GM18951 (cell line): ENCODE measurements at regions not wholly inside any gene's neighbourhood (a gene's known extent, or its start where the extent isn't known, plus 50 kb on each side); places are given as distances from the start of the nearest gene placed in this dataset.

Experiments used
- POLR2A ChIP-seq: IDR thresholded peaks from 4 replicates; pipeline ENCODE4 v1.6.1; 2011; ENCODE audit warnings: mild to moderate bottlenecking; ENCODE audit not compliant: insufficient read length, insufficient read depth; ENCODE audit errors: extremely low read depth
- in situ Hi-C: fragments of 300-500 bp; cut with MboI; formaldehyde crosslinking; loops from one replicate; pipeline ENCODE4 v1.12.0; 2022; ENCODE audit warnings: low sequenced_read_pairs, mixed read lengths, inconsistent platforms; ENCODE audit not compliant: unreplicated experiment

DNA sequence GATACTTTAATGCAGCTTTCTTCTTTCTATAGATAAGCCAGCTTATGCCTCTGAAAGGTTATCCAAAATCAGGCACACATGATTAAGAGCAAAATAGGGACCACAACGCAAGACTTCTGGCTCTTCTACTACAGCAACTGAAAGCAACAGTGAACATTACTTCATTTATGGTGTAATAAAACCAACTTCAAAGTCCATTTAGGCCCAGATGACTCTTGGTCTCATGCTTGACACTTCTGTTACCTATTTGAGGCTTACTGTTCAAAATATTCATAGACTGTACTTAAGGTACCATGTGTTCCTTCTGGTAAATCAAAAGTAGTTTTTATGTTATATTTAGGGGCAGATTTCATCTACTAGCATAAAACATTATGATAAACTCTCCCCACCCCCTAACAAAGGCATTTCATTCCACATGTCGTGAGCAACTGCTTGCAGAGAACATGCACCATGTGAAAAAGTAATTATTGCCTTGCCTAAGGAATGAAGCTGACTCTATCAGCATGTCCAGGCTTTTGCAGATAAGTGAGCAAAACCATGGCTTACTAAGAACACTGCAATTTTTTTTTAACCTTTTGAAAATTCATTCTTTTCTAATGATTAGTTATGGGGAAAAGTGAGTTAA lies 154.9 kb upstream of the ITGB1 start:
- no peak for TF ChIP-seq POLR2A
- in situ Hi-C loops, result no loop called here

DNA sequence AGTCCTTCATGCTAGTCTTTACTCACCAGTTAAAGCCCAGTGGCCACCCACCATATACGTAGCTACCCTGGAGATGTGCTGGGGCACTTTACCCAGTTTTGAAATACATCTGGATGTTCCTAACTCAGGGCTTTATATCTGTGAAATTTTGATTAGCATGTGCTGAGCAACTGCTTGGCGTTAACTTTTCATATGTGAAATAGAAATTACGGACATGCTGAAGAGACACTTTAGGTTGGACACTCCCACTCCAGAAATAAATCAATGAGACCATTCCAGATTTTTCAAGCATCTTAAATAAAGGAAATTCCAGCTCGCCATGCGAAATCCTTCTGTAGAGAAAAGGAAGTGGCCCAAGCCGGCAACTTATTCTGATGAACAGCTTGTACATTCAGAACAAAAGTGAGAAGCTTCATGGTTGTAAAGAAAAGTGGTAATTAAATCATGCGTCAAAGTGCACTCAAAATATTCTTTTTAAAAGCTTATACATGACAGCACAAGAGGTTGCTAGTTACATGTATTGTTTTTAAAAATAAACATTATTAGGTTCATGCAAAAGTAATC lies 153.5 kb upstream of the ITGB1 start:
- in situ Hi-C loops, result no loop called here
- TF ChIP-seq POLR2A, result no peak

DNA sequence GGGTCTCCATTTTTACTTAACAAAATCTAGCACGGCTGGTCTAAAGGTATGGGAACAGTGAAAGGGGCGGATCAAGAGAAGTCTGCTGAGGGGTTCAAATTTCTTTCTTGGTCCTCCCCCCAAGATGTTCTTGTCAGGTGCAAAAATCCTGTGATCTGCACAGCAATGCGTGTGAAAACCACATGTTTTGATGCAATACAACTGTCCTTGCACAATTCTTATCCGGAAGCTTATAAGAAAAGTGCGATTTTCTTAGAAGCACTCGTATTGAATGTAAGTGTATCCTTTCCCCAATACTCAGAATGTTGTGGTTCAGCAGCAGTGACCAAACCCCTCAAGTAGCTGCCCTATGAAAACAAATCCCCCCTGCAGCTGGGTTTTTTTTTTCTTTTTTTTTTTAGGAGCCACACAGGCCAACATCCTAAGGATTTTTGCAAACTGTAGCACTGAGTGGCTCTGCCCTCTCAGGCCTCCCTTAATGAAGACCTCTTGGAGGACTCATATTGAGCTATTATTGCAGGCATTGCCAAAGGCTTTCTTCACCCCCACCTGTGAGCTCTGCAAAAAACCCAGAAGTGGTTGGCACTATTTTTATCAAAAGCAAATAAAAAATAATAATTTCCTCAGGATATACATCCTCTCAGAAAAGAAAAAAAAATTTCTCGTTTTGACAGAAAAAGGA lies 151.9 kb upstream of the ITGB1 start:
- no peak for TF ChIP-seq POLR2A
- in situ Hi-C loops, result no loop called here

DNA sequence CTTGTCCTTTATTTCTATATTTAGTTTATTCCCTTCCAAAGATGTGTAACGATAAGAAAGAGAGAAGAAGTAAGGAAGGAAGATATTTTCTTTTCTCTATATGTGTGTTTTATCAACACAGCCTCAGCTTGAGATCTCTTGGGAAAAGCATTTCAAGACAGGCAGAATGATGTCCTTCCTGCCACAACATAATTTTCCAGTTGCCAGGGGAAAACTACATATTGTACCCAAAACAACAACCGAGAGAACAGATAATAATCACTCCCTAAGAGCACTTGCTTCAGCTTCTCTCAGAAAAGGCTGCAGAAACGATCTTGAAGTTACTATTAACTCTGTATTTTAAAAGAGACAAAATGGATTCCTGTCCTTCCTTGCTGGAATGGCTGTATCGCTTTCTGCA lies 151.4 kb upstream of the ITGB1 start:
- in situ Hi-C loops, result no loop called here
- TF ChIP-seq POLR2A, result no peak

DNA sequence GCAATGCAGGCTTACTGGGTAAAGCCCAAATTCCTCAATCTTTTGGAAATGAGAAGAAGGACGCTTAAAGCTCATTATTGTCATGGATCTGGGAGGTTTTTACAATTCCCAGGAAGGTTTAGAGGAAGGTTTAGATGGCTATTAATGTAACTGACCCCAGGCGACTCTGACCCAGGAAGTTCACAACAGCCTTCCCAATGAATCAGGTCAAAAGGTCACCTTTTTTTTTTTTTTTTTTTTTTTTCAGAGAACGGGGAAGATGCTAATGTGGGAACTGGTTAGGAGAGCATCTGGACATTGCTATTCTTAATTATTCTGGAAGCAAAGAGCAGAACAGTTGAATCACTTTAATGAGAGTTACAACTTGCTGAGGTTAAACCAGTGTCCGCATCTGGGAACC lies 149.9 kb upstream of the ITGB1 start:
- TF ChIP-seq POLR2A, result no peak

DNA sequence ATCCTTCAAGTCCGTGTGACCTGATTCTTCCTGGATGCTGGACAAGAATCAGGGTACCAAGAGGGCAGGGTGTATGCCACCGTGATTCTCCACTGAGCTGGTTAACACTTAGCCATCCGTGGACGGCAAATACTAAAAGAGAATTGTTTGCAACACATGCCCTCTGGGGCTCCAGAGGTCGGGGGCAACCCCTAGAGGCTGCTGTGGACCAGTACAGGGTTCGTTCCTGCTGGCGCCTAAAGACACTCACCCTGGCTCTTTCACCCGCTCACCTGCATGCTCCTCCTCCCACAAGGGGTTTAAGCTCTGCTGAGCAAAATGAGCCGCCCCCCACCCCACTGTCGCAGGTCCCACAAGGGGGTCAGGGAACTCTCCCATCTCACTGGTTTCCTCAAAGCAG lies 148.7 kb upstream of the ITGB1 start:
- no peak for TF ChIP-seq POLR2A
- in situ Hi-C loops, result no loop called here

More for the DNA sequence above, 149.9 kb upstream of the ITGB1 start:
- in situ Hi-C loops, result no loop called here

DNA sequence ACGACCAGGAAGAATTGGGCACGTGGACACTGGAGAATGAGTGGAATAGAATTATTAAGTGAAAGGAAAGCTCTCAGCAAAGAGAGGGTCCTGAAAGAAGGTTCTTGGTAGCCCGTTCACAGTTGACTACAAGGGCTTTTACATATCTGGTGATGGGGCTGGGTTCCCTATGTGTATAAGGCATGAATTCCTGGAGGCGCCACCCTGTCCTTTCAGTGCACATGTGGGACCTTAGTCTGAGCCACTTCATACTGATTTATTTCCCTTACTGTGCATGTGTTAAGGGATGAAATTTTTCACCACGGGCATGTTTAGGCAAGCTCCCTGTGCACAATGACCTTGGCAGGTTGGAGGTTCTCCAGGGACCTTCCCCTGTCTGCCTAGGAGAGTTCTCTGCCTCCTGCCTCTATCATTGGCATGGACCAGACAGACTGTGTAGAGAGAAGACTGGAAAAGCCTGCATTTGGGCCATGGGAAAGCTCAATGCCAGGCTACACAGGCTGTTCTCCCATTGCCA lies 145.9 kb upstream of the ITGB1 start:
- no peak for TF ChIP-seq POLR2A
- in situ Hi-C loops, result no loop called here

DNA sequence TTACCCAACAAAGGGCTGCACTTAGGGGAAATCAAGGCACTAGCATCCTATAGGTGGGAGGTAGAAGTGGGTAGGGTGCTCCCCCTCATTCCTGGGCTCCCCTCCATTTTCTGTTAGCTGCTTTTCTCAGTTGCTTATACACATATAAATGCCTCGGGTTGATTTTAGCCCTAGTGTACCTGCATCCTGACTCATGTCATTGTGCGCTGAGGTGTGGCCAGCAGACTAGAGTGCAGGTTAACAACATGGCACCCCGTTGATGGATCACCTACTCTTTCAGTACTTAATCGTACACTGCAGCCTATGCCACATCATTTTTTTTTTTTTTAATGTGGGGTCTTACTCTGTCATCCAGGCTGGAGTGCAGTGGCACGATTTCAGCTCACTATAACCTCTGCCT lies 144.0 kb upstream of the ITGB1 start:
- in situ Hi-C loops, result no loop called here
- no peak for TF ChIP-seq POLR2A

DNA sequence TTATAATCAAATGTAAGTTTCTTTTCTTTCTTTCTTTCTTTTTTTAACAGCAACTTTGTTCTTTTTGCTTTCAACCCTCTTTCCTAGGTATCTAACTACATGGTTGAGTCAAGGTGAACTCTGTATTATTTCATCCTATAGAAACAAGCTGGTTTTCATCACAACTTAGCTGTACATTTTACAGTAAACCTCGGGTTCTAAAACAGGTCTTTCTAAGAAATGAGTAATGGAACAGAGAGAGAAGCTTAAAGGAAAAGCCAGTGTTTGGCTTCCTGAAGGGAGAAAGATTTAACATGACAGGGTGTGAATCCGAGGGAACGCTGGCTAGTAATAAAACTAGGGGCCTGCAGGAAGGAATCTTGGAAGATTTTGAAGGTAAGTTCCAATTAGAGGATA lies 143.4 kb upstream of the ITGB1 start:
- in situ Hi-C loops, result no loop called here
- no peak for TF ChIP-seq POLR2A

DNA sequence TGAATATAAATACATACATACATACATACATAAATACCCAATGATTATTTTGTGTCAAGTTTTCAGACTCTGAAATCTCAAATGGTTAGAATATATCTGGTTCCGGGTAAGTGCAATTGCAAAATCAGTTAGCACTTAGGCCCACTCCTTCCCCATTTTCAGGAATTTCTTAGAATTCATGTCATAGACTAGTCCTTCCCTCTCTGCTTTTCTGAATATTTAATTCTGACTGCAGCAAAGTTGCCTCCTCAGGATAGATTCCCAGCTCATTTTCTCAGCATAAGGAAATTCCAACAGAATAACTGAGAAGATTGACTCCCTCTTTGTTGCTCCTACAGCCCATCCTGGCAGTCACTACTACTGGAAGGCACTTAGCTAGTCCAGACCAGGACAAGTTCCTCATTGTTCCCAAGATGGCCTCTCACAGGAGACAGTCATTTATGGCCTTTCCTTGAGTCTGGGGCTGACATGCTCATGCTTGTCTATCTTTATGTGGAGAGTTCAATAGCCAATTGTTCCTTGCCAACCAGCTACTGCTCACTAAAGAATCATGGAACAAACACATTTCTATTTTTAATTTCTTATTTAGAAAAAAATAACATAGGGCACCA lies 142.9 kb upstream of the ITGB1 start:
- no peak for TF ChIP-seq POLR2A

DNA sequence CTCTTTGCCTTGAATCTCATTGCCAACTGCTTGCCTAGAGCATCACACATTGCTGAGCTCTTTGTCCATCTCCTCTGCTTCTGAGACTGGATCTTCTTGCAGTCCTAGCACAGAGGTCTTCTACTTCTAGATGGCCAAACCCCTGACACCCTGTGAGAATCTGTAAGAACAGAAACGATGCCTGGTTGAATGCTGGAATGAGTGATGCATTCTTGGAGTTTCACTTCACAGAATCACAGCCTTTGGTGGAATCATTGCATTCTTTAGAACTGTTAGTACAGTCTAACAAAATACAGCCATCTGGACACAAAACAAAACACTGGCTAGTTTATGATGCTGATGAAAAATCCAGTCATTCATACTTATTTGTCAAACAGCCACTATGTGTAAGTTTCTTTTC lies 141.7 kb upstream of the ITGB1 start:
- in situ Hi-C loops, result no loop called here
- TF ChIP-seq POLR2A, result no peak

More for the DNA sequence above, 142.9 kb upstream of the ITGB1 start:
- in situ Hi-C loops, result no loop called here

DNA sequence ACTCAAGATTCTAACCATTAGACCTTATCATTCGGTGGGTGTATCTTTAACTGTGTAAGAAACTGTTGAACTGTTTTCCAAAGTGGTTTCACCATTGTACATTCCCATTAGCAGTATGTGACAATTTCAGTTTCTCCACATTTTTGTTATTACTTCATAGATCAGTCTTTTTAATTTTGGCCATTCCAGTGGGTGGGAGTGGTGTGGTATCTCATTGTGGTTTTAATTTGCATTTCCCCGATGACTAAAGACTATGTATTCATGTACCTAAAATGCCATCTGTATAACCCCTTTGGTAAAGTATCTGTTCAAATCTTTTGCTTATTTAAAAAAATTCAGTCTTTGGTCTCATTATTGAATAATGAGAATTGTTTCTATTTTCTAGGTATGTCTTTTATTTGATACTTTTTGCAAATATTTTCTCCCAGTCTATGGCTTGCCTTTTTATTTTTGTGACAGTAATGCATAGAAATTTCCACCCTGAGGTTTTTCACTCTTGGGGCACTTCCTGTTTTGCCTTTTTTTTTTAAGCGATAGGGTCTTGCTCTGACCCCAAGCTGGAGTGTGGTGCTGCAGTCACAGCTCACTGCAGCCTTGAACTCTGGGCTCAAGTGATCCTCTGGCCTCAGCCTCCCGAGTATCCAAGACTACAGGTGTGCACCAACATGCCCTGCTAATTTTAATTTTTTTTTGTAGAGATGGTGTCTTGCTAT lies 141.1 kb upstream of the ITGB1 start:
- no peak for TF ChIP-seq POLR2A
- in situ Hi-C loops, result no loop called here
